Neural crest cell (in vitro differentiated cells): ENCODE measurements at regions not wholly inside any gene's neighbourhood (a gene's known extent, or its start where the extent isn't known, plus 50 kb on each side); places are given as distances from the start of the nearest gene placed in this dataset.

Experiments
- DNase-seq: peaks from one replicate; pipeline ENCODE4 v3.0.0; 2021; ENCODE audit warnings: low read depth, mixed read lengths, low spot score
- H3K27ac Mint-ChIP-seq: one replicate; pipeline ENCODE4 v1.8.0; 2021; ENCODE audit warnings: mild to moderate bottlenecking, mixed read lengths; ENCODE audit not compliant: unreplicated experiment
- H3K27me3 Mint-ChIP-seq: 2 replicates; pipeline ENCODE4 v1.8.0; 2021; ENCODE audit warnings: low read depth, mild to moderate bottlenecking, mixed read lengths
- H3K36me3 Mint-ChIP-seq: 2 replicates; pipeline ENCODE4 v1.8.0; 2021; ENCODE audit warnings: low read depth, mild to moderate bottlenecking, mixed read lengths
- H3K4me1 Mint-ChIP-seq: 2 replicates; pipeline ENCODE4 v1.8.0; 2021; ENCODE audit warnings: mixed read lengths
- H3K4me3 Mint-ChIP-seq: one replicate; pipeline ENCODE4 v1.8.0; 2021; ENCODE audit warnings: mild to moderate bottlenecking, mixed read lengths
- H3K9me3 Mint-ChIP-seq: 2 replicates; pipeline ENCODE4 v1.8.0; 2021; ENCODE audit warnings: mixed read lengths
- TF ChIP-seq, protein P1 (sequence below): fragments of 200-600 bp; sonication (generic); conservative IDR thresholded peaks from 2 replicates; pipeline ENCODE4 v1.5.0; 2021; ENCODE audit warnings: antibody characterized with exemption, mild to moderate bottlenecking

DNA sequence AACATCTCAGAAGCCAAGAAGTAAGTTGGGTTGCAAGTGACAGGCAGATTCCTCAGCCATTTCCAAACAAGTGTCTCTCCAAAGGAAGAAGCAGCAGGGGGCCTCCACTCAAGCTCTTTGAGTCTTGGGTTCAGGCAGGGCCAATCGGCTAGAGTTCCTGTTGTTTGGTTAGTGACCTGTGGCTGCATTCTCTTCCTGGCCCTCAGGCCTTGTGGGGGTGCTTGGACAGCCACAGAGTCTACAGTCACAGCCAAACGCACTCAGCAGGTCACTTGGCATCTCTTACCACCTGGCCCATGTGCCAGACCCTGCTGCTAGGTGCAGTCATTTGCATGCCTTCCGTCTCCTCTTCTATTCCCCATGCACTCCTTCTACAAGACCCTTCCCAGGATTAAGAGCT lies 353.9 kb downstream of the GRIN2B start:
- no peaks in the 10 kb centered on the region for H3K27me3 Mint-ChIP-seq
- H3K4me1 Mint-ChIP-seq = no peaks in the 10 kb centered on the region
- no peak overlapping the region for H3K4me3 Mint-ChIP-seq
- no peak for DNase-seq
- TF ChIP-seq, protein P1, sequence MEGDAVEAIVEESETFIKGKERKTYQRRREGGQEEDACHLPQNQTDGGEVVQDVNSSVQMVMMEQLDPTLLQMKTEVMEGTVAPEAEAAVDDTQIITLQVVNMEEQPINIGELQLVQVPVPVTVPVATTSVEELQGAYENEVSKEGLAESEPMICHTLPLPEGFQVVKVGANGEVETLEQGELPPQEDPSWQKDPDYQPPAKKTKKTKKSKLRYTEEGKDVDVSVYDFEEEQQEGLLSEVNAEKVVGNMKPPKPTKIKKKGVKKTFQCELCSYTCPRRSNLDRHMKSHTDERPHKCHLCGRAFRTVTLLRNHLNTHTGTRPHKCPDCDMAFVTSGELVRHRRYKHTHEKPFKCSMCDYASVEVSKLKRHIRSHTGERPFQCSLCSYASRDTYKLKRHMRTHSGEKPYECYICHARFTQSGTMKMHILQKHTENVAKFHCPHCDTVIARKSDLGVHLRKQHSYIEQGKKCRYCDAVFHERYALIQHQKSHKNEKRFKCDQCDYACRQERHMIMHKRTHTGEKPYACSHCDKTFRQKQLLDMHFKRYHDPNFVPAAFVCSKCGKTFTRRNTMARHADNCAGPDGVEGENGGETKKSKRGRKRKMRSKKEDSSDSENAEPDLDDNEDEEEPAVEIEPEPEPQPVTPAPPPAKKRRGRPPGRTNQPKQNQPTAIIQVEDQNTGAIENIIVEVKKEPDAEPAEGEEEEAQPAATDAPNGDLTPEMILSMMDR = no peak
- H3K27ac Mint-ChIP-seq = no peak overlapping the region
- no peaks in the 10 kb centered on the region for H3K36me3 Mint-ChIP-seq
- H3K9me3 Mint-ChIP-seq = no peaks in the 10 kb centered on the region

DNA sequence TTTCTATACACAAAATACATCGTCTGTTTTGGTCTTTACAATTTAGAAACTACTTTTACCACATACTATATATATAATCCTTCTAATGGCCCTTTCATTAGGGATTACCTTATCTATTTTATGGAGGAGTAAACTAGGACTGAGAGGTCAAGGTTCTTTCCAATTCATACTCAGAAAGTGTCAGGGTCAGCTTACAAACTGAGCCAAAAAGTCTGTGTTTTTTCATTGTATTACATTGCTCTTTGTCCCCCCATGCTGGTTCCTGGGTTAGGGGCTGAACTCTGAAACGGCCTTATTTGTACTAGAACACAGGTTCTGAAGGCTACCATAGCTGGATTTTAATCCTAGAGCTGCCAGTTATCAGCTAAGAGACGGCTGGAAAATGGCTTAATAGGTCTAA lies 368.1 kb downstream of the GRIN2B start:
- TF ChIP-seq, protein P1 = no peak
- H3K27me3 Mint-ChIP-seq = no peaks in the 10 kb centered on the region
- no peaks in the 10 kb centered on the region for H3K9me3 Mint-ChIP-seq
- DNase-seq = no peak
- H3K4me1 Mint-ChIP-seq = no peaks in the 10 kb centered on the region
- no peak overlapping the region for H3K4me3 Mint-ChIP-seq
- no peaks in the 10 kb centered on the region for H3K36me3 Mint-ChIP-seq
- H3K27ac Mint-ChIP-seq = no peak overlapping the region

DNA sequence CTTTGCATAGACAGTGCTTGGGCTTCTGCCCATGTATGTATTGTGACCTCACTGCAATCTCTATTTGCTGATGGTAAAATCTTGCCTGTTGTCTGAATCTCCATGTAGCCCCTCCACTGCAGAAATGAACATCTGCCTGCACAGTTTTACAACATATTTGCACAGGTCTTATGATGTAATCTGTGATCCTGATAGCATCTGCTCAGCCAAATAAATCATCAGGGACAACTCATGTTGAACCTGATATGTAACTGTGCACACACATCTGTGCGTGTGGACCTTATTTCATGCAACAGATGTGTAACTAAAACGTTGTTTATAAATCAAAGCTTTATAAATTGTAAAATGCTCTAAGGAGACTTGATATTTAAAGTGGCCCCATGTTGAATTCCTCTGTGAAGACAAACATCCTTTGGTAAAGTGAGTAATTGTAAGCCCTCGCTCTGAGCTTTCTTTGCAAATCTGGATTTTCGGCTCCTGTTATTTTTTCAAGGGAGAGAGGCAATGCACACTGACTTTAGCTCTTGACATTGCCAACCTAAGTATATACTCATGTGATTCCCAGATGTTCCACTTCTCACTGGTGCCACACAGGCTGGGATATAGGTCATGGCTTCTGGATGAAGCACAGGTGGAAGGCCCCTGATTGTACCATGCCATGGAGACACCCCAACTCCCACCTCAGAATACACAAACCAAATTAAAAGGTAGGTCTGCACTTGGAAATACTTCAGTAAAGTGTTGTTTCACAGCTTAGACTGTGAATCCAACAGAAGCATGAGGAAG lies 371.3 kb downstream of the GRIN2B start:
- Mint-ChIP-seq H3K36me3 (no peaks in the 10 kb centered on the region), H3K4me3 (no peak overlapping the region), H3K4me1 (no peaks in the 10 kb centered on the region), H3K27me3 (no peaks in the 10 kb centered on the region), H3K27ac (no peak overlapping the region), H3K9me3 (no peaks in the 10 kb centered on the region)
- no peak for DNase-seq
- TF ChIP-seq, protein P1 = no peak

DNA sequence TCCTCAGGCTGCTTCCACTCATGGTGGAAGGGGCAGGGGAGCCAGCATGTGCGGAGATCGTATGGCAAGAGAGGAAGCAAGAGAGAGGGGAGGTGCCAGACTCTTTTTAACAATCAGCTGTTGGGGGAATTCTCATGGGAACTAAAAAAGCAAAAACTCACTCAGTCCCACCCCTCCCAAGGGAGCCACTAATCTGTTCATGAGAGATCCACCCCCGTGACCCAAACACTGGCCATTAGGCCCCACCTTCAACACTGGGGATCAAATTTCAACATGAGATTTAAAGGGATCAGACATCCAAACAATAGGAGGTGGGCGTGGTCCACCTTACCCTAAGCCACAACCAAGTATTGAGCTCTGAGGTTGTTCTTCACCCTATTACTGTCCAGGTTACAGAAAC lies 375.1 kb downstream of the GRIN2B start:
- no peaks in the 10 kb centered on the region for H3K4me1 Mint-ChIP-seq
- no peak overlapping the region for H3K4me3 Mint-ChIP-seq
- no peak for DNase-seq
- no peaks in the 10 kb centered on the region for H3K9me3 Mint-ChIP-seq
- H3K27ac Mint-ChIP-seq = no peak overlapping the region
- TF ChIP-seq, protein P1 = no peak
- H3K36me3 Mint-ChIP-seq = no peaks in the 10 kb centered on the region
- no peaks in the 10 kb centered on the region for H3K27me3 Mint-ChIP-seq

DNA sequence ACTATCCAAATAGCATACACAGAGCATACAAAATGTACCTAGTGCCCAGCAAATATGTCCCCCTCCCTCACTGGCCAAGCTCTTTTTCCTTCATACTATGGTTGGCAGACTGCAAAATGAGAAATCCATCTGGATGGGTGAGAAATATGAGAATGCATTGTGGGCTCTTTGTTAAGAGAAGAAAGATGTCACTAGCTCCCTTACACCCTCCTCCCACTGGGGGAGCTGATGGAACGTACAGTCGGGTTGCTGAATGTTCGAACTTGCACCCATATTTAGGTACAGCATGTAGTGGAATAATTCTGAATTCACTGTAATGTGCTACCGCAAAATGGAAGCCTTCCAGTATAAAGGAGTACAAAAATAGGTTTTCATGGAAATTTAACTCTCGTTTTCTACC lies 377.4 kb downstream of the GRIN2B start:
- no peak for DNase-seq
- Mint-ChIP-seq H3K27ac (no peak overlapping the region), H3K36me3 (no peaks in the 10 kb centered on the region), H3K4me3 (no peak overlapping the region), H3K9me3 (no peaks in the 10 kb centered on the region), H3K4me1 (no peaks in the 10 kb centered on the region), H3K27me3 (no peaks in the 10 kb centered on the region)
- TF ChIP-seq, protein P1 = no peak
